Fibroblast of lung (primary cell): ENCODE measurements at regions not wholly inside any gene's neighbourhood (a gene's known extent, or its start where the extent isn't known, plus 50 kb on each side); places are given as distances from the start of the nearest gene placed in this dataset.

Source experiments
- CTCF ChIP-seq, 2 donors: IDR thresholded peaks in 1 of 2; conservative IDR thresholded peaks in 1 of 2; 1 replicate in 1 of 2; 2 replicates in 1 of 2; pipeline ENCODE4 v1.5.1; 2011 to 2012; ENCODE audit warnings: low read length in 2 of 2, control low read depth in 1 of 2, inconsistent platforms in 1 of 2, low read depth in 1 of 2, mild to moderate bottlenecking in 1 of 2
- EZH2 ChIP-seq: IDR thresholded peaks from 2 replicates; pipeline ENCODE4 v1.5.1; 2012; ENCODE audit warnings: low read length, control low read depth, mild to moderate bottlenecking; ENCODE audit errors: missing control alignments

- TF ChIP-seq CTCF (conservative IDR thresholded peaks at IDR 0.05 in 1 of 2, IDR thresholded peaks at IDR 0.05 in 1 of 2; ENCODE audit: low read depth in 1 of 2, low read length in 2 of 2) (no peak), EZH2 (no peak)
Measured at GRCh38 chr12:91704446-91704845, 441.2 kb downstream of the BTG1 start.
